CD4-positive, alpha-beta T cell (primary cell): ENCODE measurements at regions not wholly inside any gene's neighbourhood (a gene's known extent, or its start where the extent isn't known, plus 50 kb on each side); places are given as distances from the start of the nearest gene placed in this dataset.

ENCODE experiments used
- ATAC-seq: fragments of 200-7000 bp; cut with Tn5 transposase; one replicate; pipeline ENCODE4 v1.10.0; 2022; ENCODE audit warnings: mild to moderate bottlenecking; ENCODE audit not compliant: poor library complexity
- CTCF ChIA-PET: fragments of 350-600 bp; sonication (Branson Sonifier 250); formaldehyde crosslinking; loops from one replicate; lab custom pipeline; 2021; ENCODE audit warnings: antibody characterized with exemption, inconsistent platforms; lab: Charles Lee
- POLR2A ChIA-PET: fragments of 350-600 bp; sonication (Branson Sonifier 250); formaldehyde crosslinking; loops from one replicate; lab custom pipeline; 2021; ENCODE audit warnings: antibody characterized with exemption, inconsistent platforms; lab: Charles Lee
- DNase-seq, 14 experiments: peaks; one replicate each; pipeline ENCODE4 v3.0.0-alpha.2; 2013 to 2020; ENCODE audit warnings: mixed read lengths in 2 of 14
- H3K27ac ChIP-seq, 2 donors: one replicate each; pipeline versions ENCODE4 v1.5.1 to v1.7.0; 2013; ENCODE audit warnings: low read length in 2 of 2, low read depth in 1 of 2, mild to moderate bottlenecking in 1 of 2
- H3K27me3 ChIP-seq, 2 experiments: 1 replicate in 1 of 2; 2 replicates in 1 of 2; pipeline versions ENCODE4 v1.6.1 to v1.7.0; 2013; ENCODE audit warnings: low read length in 2 of 2, control low read depth in 1 of 2, mild to moderate bottlenecking in 1 of 2, moderate library complexity in 1 of 2; ENCODE audit not compliant: insufficient read depth in 2 of 2, control insufficient read depth in 1 of 2
- H3K36me3 ChIP-seq: one replicate; pipeline ENCODE4 v1.6.1; 2013; ENCODE audit warnings: low read length, control low read depth; ENCODE audit not compliant: insufficient read depth
- H3K4me1 ChIP-seq: one replicate; pipeline ENCODE4 v1.6.1; 2013; ENCODE audit warnings: low read length, control low read depth; ENCODE audit not compliant: insufficient read depth
- H3K4me3 ChIP-seq: one replicate; pipeline ENCODE4 v1.5.1; 2013; ENCODE audit warnings: mild to moderate bottlenecking, low read length, moderate library complexity
- H3K9me3 ChIP-seq, 2 experiments: 1 replicate in 1 of 2; 2 replicates in 1 of 2; pipeline versions ENCODE4 v1.6.1 to v1.7.0; 2013; ENCODE audit warnings: low read length in 2 of 2, mild to moderate bottlenecking in 2 of 2, control low read depth in 1 of 2, moderate library complexity in 1 of 2; ENCODE audit not compliant: control insufficient read depth in 1 of 2, insufficient read depth in 1 of 2
- H3K27ac Mint-ChIP-seq: one replicate; pipeline ENCODE4 v1.8.0; 2020; ENCODE audit warnings: mixed read lengths
- H3K27me3 Mint-ChIP-seq: one replicate; pipeline ENCODE4 v1.8.0; 2021; ENCODE audit warnings: mixed read lengths
- H3K36me3 Mint-ChIP-seq: one replicate; pipeline ENCODE4 v1.8.0; 2021; ENCODE audit warnings: low read depth, mixed read lengths
- H3K4me1 Mint-ChIP-seq: one replicate; pipeline ENCODE4 v1.8.0; 2021; ENCODE audit warnings: low read depth, mixed read lengths
- H3K4me3 Mint-ChIP-seq: one replicate; pipeline ENCODE4 v1.8.0; 2020; ENCODE audit warnings: mild to moderate bottlenecking, mixed read lengths
- H3K9me3 Mint-ChIP-seq: one replicate; pipeline ENCODE4 v1.8.0; 2020; ENCODE audit warnings: mixed read lengths
- intact Hi-C, 2 experiments: fragments of 100-400 bp; cut with DNase I in 1 of 2; cut with micrococcal nuclease in 1 of 2; formaldehyde crosslinking; loops; one replicate each; pipeline versions ENCODE4 v1.15.1 to v1.9.0; 2023 to 2025; cut with DNase I, micrococcal nuclease
- TF ChIP-seq, protein P1 (sequence below): fragments of 200-600 bp; IDR thresholded peaks from one replicate; pipeline ENCODE4 v1.8.0; 2022; ENCODE audit warnings: antibody characterized with exemption, mild to moderate bottlenecking

DNA sequence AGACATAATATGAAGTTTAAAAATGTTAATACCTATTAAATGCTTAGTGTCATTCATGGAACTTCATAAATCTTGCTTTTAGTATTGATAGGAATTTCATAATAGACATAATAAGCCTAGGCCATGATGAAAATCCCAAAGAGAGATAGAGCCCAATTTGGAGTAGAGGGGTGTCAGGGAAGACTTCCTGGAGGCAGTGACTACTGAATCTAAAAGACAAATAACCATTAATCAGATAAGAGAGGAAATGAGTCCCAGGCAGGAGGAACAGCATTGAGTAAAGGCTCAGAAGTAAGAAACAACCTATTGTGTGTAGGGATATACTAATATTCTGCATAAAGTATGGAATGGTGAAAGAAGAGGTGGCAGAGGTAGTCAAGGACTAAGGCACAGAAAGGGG is 126.9 kb upstream of the MRPS22 start:
- Histone ChIP-seq H3K36me3 (no peaks in the 10 kb centered on the region), H3K9me3 (no peaks in the 10 kb centered on the region), H3K4me1 (no peaks in the 10 kb centered on the region), H3K27me3 (peaks cover 2 to 10% of the 10 kb centered on the region in 2 experiments), H3K4me3 (no peak overlapping the region), H3K27ac (no peak overlapping the region)
- CTCF ChIA-PET: no interaction called here
- H3K9me3 Mint-ChIP-seq: peaks cover 2% of the 10 kb centered on the region
- H3K4me1 Mint-ChIP-seq: no peaks in the 10 kb centered on the region
- H3K27me3 Mint-ChIP-seq: peaks cover 26% of the 10 kb centered on the region
- POLR2A ChIA-PET: no interaction called here
- ATAC-seq: no peak
- no peak overlapping the region for H3K27ac Mint-ChIP-seq
- intact Hi-C loops: no loop called here
- H3K36me3 Mint-ChIP-seq: no peaks in the 10 kb centered on the region
- no peak for DNase-seq
- H3K4me3 Mint-ChIP-seq: no peak overlapping the region
- TF ChIP-seq, protein P1, sequence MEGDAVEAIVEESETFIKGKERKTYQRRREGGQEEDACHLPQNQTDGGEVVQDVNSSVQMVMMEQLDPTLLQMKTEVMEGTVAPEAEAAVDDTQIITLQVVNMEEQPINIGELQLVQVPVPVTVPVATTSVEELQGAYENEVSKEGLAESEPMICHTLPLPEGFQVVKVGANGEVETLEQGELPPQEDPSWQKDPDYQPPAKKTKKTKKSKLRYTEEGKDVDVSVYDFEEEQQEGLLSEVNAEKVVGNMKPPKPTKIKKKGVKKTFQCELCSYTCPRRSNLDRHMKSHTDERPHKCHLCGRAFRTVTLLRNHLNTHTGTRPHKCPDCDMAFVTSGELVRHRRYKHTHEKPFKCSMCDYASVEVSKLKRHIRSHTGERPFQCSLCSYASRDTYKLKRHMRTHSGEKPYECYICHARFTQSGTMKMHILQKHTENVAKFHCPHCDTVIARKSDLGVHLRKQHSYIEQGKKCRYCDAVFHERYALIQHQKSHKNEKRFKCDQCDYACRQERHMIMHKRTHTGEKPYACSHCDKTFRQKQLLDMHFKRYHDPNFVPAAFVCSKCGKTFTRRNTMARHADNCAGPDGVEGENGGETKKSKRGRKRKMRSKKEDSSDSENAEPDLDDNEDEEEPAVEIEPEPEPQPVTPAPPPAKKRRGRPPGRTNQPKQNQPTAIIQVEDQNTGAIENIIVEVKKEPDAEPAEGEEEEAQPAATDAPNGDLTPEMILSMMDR: no peak

DNA sequence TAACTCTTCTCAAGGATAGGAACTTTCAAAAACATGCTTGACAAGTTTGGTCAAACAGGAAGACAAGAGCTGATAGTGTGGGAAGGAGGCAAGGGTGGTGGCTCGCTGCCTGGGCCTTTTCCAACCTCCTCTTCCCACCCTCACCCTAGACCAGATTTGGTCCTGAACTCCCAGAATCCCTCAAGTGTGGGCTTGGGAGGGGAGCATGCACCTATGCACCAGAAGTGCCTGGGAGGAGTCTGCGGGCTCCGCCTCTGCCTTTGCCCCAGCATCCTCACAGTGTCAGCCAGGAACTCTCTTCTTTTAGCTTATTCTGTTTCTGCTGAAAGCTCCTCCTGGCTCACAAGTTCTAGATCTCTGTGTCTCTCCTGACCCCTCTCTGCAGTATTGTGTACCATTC is 126.2 kb upstream of the MRPS22 start:
- Histone ChIP-seq H3K27me3 (peaks cover 2 to 10% of the 10 kb centered on the region in 2 experiments), H3K9me3 (no peaks in the 10 kb centered on the region)
- CTCF ChIA-PET: no interaction called here

DNA sequence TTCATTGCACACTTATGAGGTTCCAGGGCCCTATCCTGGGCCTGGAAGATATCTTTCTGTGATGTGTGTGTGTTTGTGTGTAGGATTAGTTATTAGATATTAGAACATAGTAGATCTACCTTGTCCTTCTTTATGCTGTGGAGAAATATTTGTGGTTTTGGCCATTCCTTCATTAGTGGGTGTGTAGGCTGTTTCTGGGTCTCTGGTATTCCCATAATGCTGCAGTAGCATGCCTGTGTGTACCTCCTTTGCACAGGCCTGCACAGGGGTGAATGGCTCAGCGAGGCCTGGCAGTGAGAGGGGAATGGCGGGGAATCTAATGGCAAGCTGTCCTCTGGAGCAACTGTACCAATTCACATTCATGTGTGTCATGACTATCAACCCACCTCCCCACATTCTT is 125.8 kb upstream of the MRPS22 start:
- Histone ChIP-seq H3K4me3 (no peak overlapping the region), H3K9me3 (no peaks in the 10 kb centered on the region), H3K27me3 (peaks cover 2 to 9% of the 10 kb centered on the region in 2 experiments), H3K36me3 (no peaks in the 10 kb centered on the region), H3K27ac (no peak overlapping the region), H3K4me1 (no peaks in the 10 kb centered on the region)
- no peak overlapping the region for H3K27ac Mint-ChIP-seq
- H3K4me1 Mint-ChIP-seq: no peaks in the 10 kb centered on the region
- ChIA-PET CTCF (no interaction called here), POLR2A (no interaction called here)
- no peak for DNase-seq
- no peaks in the 10 kb centered on the region for H3K9me3 Mint-ChIP-seq
- H3K27me3 Mint-ChIP-seq: peaks cover 29% of the 10 kb centered on the region
- intact Hi-C loops: no loop called here
- no peak overlapping the region for H3K4me3 Mint-ChIP-seq
- TF ChIP-seq, protein P1: no peak
- no peak for ATAC-seq
- no peaks in the 10 kb centered on the region for H3K36me3 Mint-ChIP-seq

More for the DNA sequence above, 126.2 kb upstream of the MRPS22 start:
- ATAC-seq (no peak), DNase-seq (no peak)
- H3K36me3 ChIP-seq: no peaks in the 10 kb centered on the region
- H3K4me1 ChIP-seq: no peaks in the 10 kb centered on the region
- H3K4me3 Mint-ChIP-seq: no peak overlapping the region
- intact Hi-C loops: no loop called here
- POLR2A ChIA-PET: no interaction called here
- TF ChIP-seq, protein P1: no peak
- peaks cover 26% of the 10 kb centered on the region for H3K27me3 Mint-ChIP-seq
- H3K9me3 Mint-ChIP-seq: no peaks in the 10 kb centered on the region
- no peak overlapping the region for H3K4me3 ChIP-seq
- H3K36me3 Mint-ChIP-seq: no peaks in the 10 kb centered on the region
- H3K27ac Mint-ChIP-seq: no peak overlapping the region
- no peaks in the 10 kb centered on the region for H3K4me1 Mint-ChIP-seq
- H3K27ac ChIP-seq: no peak overlapping the region
